ENCODE measurements at regions not wholly inside any gene's neighbourhood (a gene's known extent, or its start where the extent isn't known, plus 50 kb on each side); places are given as distances from the start of the nearest gene placed in this dataset.

- Histone ChIP-seq H3K27me3 (peaks cover 0 to 4% of the 10 kb centered on the region in 2 donors), H3K36me3 (no peaks in the 10 kb centered on the region), H3K27ac (no peak overlapping the region), H3K4me1 (no peaks in the 10 kb centered on the region), H3K4me3 (no peak overlapping the region), H3K9me3 (peaks cover 0 to 4% of the 10 kb centered on the region in 2 donors)
- TF ChIP-seq POLR2A (IDR thresholded peaks at IDR 0.05) (no peak), CTCF (IDR thresholded peaks at IDR 0.05) (no peak), POLR2AphosphoS5 (IDR thresholded peaks at IDR 0.05) (no peak)
- no peak for DNase-seq (ENCODE audit: low spot score in 2 of 2)
- intact Hi-C loops (cut with DNase I; ENCODE audit: low total_unique reads) = no loop called here
Observed at GRCh38 chr16:5447734-5448133, 350.1 kb upstream of the EEF2KMT start.

- TF ChIP-seq POLR2A (IDR thresholded peaks at IDR 0.05) (no peak), POLR2AphosphoS5 (IDR thresholded peaks at IDR 0.05) (no peak), CTCF (IDR thresholded peaks at IDR 0.05) (no peak)
- H3K4me3 ChIP-seq = no peak overlapping the region
- no peaks in the 10 kb centered on the region for H3K4me1 ChIP-seq
- intact Hi-C loops (cut with DNase I; ENCODE audit: low total_unique reads) = no loop called here
- peaks cover 0 to 4% of the 10 kb centered on the region in 2 donors for H3K27me3 ChIP-seq
- no peaks in the 10 kb centered on the region for H3K36me3 ChIP-seq
- peaks cover 0 to 4% of the 10 kb centered on the region in 2 donors for H3K9me3 ChIP-seq
- H3K27ac ChIP-seq = no peak overlapping the region
- no peak for DNase-seq (ENCODE audit: low spot score in 2 of 2)
Observed at GRCh38 chr16:5446623-5447240, 349.1 kb upstream of the EEF2KMT start.

- Histone ChIP-seq H3K9me3 (peaks cover 0 to 4% of the 10 kb centered on the region in 2 donors), H3K4me1 (no peaks in the 10 kb centered on the region), H3K27me3 (no peaks in the 10 kb centered on the region), H3K4me3 (no peak overlapping the region), H3K36me3 (no peaks in the 10 kb centered on the region), H3K27ac (no peak overlapping the region)
- intact Hi-C loops (cut with DNase I; ENCODE audit: low total_unique reads) = no loop called here
- DNase-seq (ENCODE audit: low spot score in 2 of 2) = no peak
- no peak for TF ChIP-seq CTCF (IDR thresholded peaks at IDR 0.05)
- TF ChIP-seq POLR2AphosphoS5 (IDR thresholded peaks at IDR 0.05) = no peak
- TF ChIP-seq POLR2A (IDR thresholded peaks at IDR 0.05) = no peak
Observed at GRCh38 chr16:5444189-5444588, 346.6 kb upstream of the EEF2KMT start.

- Histone ChIP-seq H3K4me1 (no peaks in the 10 kb centered on the region), H3K9me3 (peaks cover 0 to 4% of the 10 kb centered on the region in 2 donors), H3K27ac (no peak overlapping the region), H3K36me3 (no peaks in the 10 kb centered on the region), H3K4me3 (no peak overlapping the region), H3K27me3 (no peaks in the 10 kb centered on the region)
- TF ChIP-seq CTCF (IDR thresholded peaks at IDR 0.05) = no peak
- no peak for TF ChIP-seq POLR2AphosphoS5 (IDR thresholded peaks at IDR 0.05)
- TF ChIP-seq POLR2A (IDR thresholded peaks at IDR 0.05) = no peak
- intact Hi-C loops (cut with DNase I; ENCODE audit: low total_unique reads) = no loop called here
- no peak for DNase-seq (ENCODE audit: low spot score in 2 of 2)
Observed at GRCh38 chr16:5442986-5443385, 345.4 kb upstream of the EEF2KMT start.

GRCh38 chr16:5442054-5442453 is 344.5 kb upstream of the EEF2KMT start:
- no peaks in the 10 kb centered on the region for H3K27me3 ChIP-seq
- intact Hi-C loops (cut with DNase I; ENCODE audit: low total_unique reads) = no loop called here
- no peak overlapping the region for H3K27ac ChIP-seq
- DNase-seq (ENCODE audit: low spot score in 2 of 2) = no peak
- no peak overlapping the region for H3K4me3 ChIP-seq
- H3K9me3 ChIP-seq = peaks cover 0 to 4% of the 10 kb centered on the region in 2 donors
- no peaks in the 10 kb centered on the region for H3K4me1 ChIP-seq
- no peaks in the 10 kb centered on the region for H3K36me3 ChIP-seq
- TF ChIP-seq POLR2AphosphoS5 (IDR thresholded peaks at IDR 0.05) (no peak), POLR2A (IDR thresholded peaks at IDR 0.05) (no peak)

Measured in breast epithelium (tissue), 4 donors.